B cell (primary cell): ENCODE measurements at regions not wholly inside any gene's neighbourhood (a gene's known extent, or its start where the extent isn't known, plus 50 kb on each side); places are given as distances from the start of the nearest gene placed in this dataset.

Experiments
- ATAC-seq: fragments of 200-7000 bp; cut with Tn5 transposase; one replicate; pipeline ENCODE4 v1.10.0; 2021; ENCODE audit warnings: low read depth, mild to moderate bottlenecking, moderate number of reproducible peaks, moderate library complexity
- CTCF ChIA-PET: fragments of 350-600 bp; sonication (Branson Sonifier 250); formaldehyde crosslinking; loops from one replicate; lab custom pipeline; 2021; ENCODE audit warnings: antibody characterized with exemption, inconsistent platforms; lab: Charles Lee
- POLR2A ChIA-PET: fragments of 350-600 bp; sonication (Branson Sonifier 250); formaldehyde crosslinking; loops from one replicate; lab custom pipeline; 2021; ENCODE audit warnings: antibody characterized with exemption; lab: Charles Lee
- DNase-seq: peaks from one replicate; pipeline ENCODE4 v3.0.0; 2013
- H2AFZ ChIP-seq: 2 replicates; pipeline ENCODE4 v1.6.1; 2012; ENCODE audit warnings: mild to moderate bottlenecking, low read depth, low read length; ENCODE audit not compliant: insufficient read depth, poor library complexity, severe bottlenecking
- H3K27ac ChIP-seq, 2 donors: 1 replicate in 1 of 2; 2 replicates in 1 of 2; pipeline ENCODE4 v1.5.1; 2012 to 2013; ENCODE audit warnings: low read length in 2 of 2, mild to moderate bottlenecking in 2 of 2, moderate library complexity in 1 of 2
- H3K27me3 ChIP-seq, 4 experiments: fragments of 200-600 bp in 1 of 4; sonication (generic) in 1 of 4; replicated peaks in 1 of 4; 1 replicate in 2 of 4; 2 replicates in 2 of 4; pipeline versions ENCODE4 v1.6.1 to v1.7.0; 2013 to 2016; ENCODE audit warnings: low read length in 3 of 4, mild to moderate bottlenecking in 2 of 4, mixed read lengths in 1 of 4, moderate library complexity in 1 of 4; ENCODE audit not compliant: insufficient read depth in 4 of 4, control insufficient read depth in 3 of 4; ENCODE audit errors: control extremely low read depth in 1 of 4
- H3K36me3 ChIP-seq, 2 experiments: replicated peaks in 1 of 2; 1 replicate in 1 of 2; 2 replicates in 1 of 2; pipeline versions ENCODE4 v1.6.1 to v1.7.1; 2013; ENCODE audit warnings: low read length in 1 of 2; ENCODE audit not compliant: insufficient read depth in 2 of 2, control insufficient read depth in 1 of 2; ENCODE audit errors: control extremely low read depth in 1 of 2, extremely low read depth in 1 of 2
- H3K4me1 ChIP-seq, 2 donors: fragments of 200-600 bp in 1 of 2; sonication (generic) in 1 of 2; 1 replicate in 1 of 2; 2 replicates in 1 of 2; pipeline versions ENCODE4 v1.5.1 to v1.6.1; 2013 to 2017; ENCODE audit warnings: low read length in 2 of 2; ENCODE audit not compliant: control insufficient read depth in 2 of 2, insufficient read depth in 2 of 2
- H3K4me2 ChIP-seq: replicated peaks from 2 replicates; pipeline ENCODE3; 2012; ENCODE audit warnings: mild to moderate bottlenecking, low read depth, low read length; ENCODE audit not compliant: poor library complexity, severe bottlenecking
- H3K4me3 ChIP-seq, 5 experiments: fragments of 200-600 bp in 1 of 5; sonication (generic) in 1 of 5; 1 replicate in 3 of 5; 2 replicates in 2 of 5; pipeline versions ENCODE4 v1.5.1 to v1.7.0; 2011 to 2016; ENCODE audit warnings: low read length in 4 of 5, mild to moderate bottlenecking in 4 of 5, low read depth in 2 of 5, control low read depth in 1 of 5, moderate library complexity in 1 of 5; ENCODE audit not compliant: insufficient read depth in 1 of 5; ENCODE audit errors: control extremely low read depth in 1 of 5, extremely low read depth in 1 of 5
- H3K79me2 ChIP-seq: fragments of 200-600 bp; sonication (generic); one replicate; pipeline ENCODE4 v1.6.0; 2016; ENCODE audit warnings: low read length; ENCODE audit not compliant: control insufficient read depth, insufficient read depth
- H3K9ac ChIP-seq: fragments of 200-600 bp; sonication (generic); 2 replicates; pipeline ENCODE4 v1.6.1; 2017; ENCODE audit warnings: mild to moderate bottlenecking, low read length, moderate library complexity
- H3K9me3 ChIP-seq, 3 donors: one replicate each; pipeline versions ENCODE4 v1.6.1 to v1.7.1; 2013; ENCODE audit warnings: low read length in 2 of 3; ENCODE audit not compliant: control insufficient read depth in 2 of 3, insufficient read depth in 1 of 3; ENCODE audit errors: control extremely low read depth in 1 of 3
- H4K20me1 ChIP-seq: 2 replicates; pipeline ENCODE4 v1.6.0; 2012; ENCODE audit warnings: mild to moderate bottlenecking, low read length; ENCODE audit not compliant: insufficient read depth, control insufficient read depth, poor library complexity, severe bottlenecking
- H3K27ac Mint-ChIP-seq: one replicate; pipeline ENCODE4 v1.8.0; 2021; ENCODE audit warnings: mixed read lengths
- H3K27me3 Mint-ChIP-seq: one replicate; pipeline ENCODE4 v1.8.0; 2021; ENCODE audit warnings: mixed read lengths
- H3K4me1 Mint-ChIP-seq: one replicate; pipeline ENCODE4 v1.8.0; 2021; ENCODE audit warnings: mixed read lengths
- H3K4me3 Mint-ChIP-seq: one replicate; pipeline ENCODE4 v1.8.0; 2021; ENCODE audit warnings: mixed read lengths
- H3K9me3 Mint-ChIP-seq: one replicate; pipeline ENCODE4 v1.8.0; 2022; ENCODE audit warnings: mixed read lengths; ENCODE audit not compliant: insufficient read depth
- CTCF ChIP-seq: fragments of 200-600 bp; IDR thresholded peaks from one replicate; pipeline ENCODE4 v1.8.0; 2022; ENCODE audit warnings: antibody characterized with exemption, mild to moderate bottlenecking
- EZH2 ChIP-seq: IDR thresholded peaks from 2 replicates; pipeline ENCODE4 v1.6.1; 2012; ENCODE audit warnings: borderline replicate concordance, low read depth, mild to moderate bottlenecking, moderate library complexity, low read length; ENCODE audit not compliant: insufficient read depth, poor library complexity, severe bottlenecking
- WGBS: methylation state at CpG from one replicate; pipeline ENCODE4 v1.1.5; 2013; ENCODE audit warnings: missing lambda C conversion rate; ENCODE audit not compliant: insufficient coverage; 5-methylcytosine and 5-hydroxymethylcytosine counted together
- intact Hi-C: fragments of 100-400 bp; cut with micrococcal nuclease; formaldehyde crosslinking; loops from one replicate; pipeline ENCODE4 v1.10.0; 2022

- Histone ChIP-seq H3K9me3 (peaks cover 0 to 4% (median 0%) of the 10 kb centered on the region in 3 donors), H2AFZ (no peak overlapping the region), H3K36me3 (no peaks in the 10 kb centered on the region), H3K27ac (peak overlapping the region in 1 of 2 donors; percentile 50), H3K9ac (peak overlapping the region; percentile 13), H4K20me1 (no peaks in the 10 kb centered on the region), H3K4me2 (peak overlapping the region; percentile 58), H3K27me3 (no peaks in the 10 kb centered on the region), H3K4me1 (peaks cover 85 to 87% of the 10 kb centered on the region in 2 donors), H3K4me3 (peak overlapping the region in 1 of 5 experiments; percentile 5), H3K79me2 (no peaks in the 10 kb centered on the region)
- intact Hi-C loops: loop anchor here (5.0 to 10.0 kb wide), 3 partner anchors 42 to 256 kb away; no protein-coding TSS in a partner anchor
- ATAC-seq: peak; percentile 36
- Mint-ChIP-seq H3K9me3 (no peaks in the 10 kb centered on the region), H3K4me3 (peak overlapping the region; percentile 60), H3K27me3 (no peaks in the 10 kb centered on the region), H3K27ac (peak overlapping the region; percentile 87), H3K4me1 (peaks cover 88% of the 10 kb centered on the region)
- POLR2A ChIA-PET: interaction anchor here (0.7 to 4.9 kb wide), 4 partner anchors 123 to 341 kb away, joined by 3 to 36 read pairs (median 10); partner anchors contain the start of gene TLE3
- DNase-seq: peak; percentile 82
- TF ChIP-seq CTCF (no peak), EZH2 (no peak)
- CTCF ChIA-PET: interaction anchor here (0.6 to 1.4 kb wide), 2 partner anchors 15 to 296 kb away, joined by 3 read pairs; no protein-coding TSS in a partner anchor
- WGBS: 33% methylated on average over 3 of the region's 8 CpGs
Measured at GRCh38 chr15:69758810-69759790, 306.5 kb downstream of the RPLP1 start.
